ENCODE measurements at regions not wholly inside any gene's neighbourhood (a gene's known extent, or its start where the extent isn't known, plus 50 kb on each side); places are given as distances from the start of the nearest gene placed in this dataset.
"Not testable (repeated sequence)": the region's sequence is repeated elsewhere in the genome, so short reads cannot be mapped to it uniquely, and the experiment has no call there.

DNA sequence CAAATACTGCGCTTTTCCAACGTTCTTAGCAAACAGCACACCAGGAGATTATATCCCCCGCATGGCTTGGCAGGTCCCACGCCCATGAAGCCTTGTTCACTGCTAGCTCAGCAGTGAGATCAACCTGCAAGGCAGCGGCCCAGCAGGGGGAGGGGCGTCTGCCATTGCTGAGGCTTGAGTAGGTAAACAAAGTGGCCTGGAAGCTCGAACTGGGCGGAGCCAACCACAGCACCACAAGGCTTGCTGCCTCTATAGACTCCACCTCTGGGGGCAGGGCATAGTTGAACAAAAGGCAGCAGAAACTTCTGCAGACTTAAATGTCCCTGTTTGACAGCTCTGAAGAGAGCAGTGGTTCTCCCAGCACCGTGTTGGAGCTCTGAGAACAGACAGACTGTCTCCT, 239.2 kb downstream of the NDUFS4 start:
- not testable (repeated sequence) for H3K27me3 ChIP-seq (replicated peaks); H3K4me3 ChIP-seq; H3K36me3 ChIP-seq; H3K9me3 ChIP-seq (replicated peaks); H3K4me1 ChIP-seq (replicated peaks); H3K27ac ChIP-seq; DNase-seq (ENCODE audit: low read depth in 1 of 2, low spot score in 2 of 2)

DNA sequence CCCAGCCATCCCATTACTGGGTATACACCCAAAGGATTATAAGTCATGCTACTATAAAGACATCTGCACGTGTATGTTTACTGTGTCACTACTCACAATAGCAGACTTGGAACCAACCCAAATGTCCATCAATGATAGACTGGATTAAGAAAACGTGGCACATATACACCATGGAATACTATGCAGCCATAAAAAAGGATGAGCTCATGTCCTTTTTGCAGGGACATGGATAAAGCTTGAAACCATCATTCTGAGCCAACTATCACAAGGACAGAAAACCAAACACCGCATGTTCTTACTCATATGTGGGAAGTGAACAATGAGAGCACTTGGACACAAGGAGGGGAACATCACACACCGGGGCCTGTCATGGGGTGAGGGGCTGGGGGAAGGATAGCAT, 248.0 kb downstream of the NDUFS4 start:
- H3K27me3 ChIP-seq (replicated peaks); H3K36me3 ChIP-seq; H3K9me3 ChIP-seq (replicated peaks); H3K4me3 ChIP-seq; H3K4me1 ChIP-seq (replicated peaks); H3K27ac ChIP-seq; DNase-seq (ENCODE audit: low read depth in 1 of 2, low spot score in 2 of 2): not testable (repeated sequence)

DNA sequence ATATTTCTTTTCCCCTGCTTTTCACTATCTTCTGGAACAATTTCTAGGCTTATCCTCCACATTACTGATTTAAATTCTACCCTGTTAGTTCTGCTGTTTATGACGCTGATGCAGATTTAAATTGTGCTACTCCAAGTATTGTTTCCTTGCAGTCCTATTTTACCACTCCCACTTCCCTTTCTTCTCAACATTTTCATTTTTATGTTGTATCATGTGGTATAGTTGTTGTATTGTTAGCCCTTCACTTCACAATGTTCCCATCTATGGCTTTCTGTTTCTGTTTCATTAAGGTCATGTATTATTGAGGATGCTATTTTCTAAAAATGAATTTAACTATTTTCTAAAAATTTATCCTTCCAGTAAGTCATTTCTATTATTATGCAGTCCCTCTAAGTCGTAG, 254.4 kb downstream of the NDUFS4 start:
- no peak for DNase-seq (ENCODE audit: low read depth in 1 of 2, low spot score in 2 of 2)
- H3K4me3 ChIP-seq = no peak overlapping the region

DNA sequence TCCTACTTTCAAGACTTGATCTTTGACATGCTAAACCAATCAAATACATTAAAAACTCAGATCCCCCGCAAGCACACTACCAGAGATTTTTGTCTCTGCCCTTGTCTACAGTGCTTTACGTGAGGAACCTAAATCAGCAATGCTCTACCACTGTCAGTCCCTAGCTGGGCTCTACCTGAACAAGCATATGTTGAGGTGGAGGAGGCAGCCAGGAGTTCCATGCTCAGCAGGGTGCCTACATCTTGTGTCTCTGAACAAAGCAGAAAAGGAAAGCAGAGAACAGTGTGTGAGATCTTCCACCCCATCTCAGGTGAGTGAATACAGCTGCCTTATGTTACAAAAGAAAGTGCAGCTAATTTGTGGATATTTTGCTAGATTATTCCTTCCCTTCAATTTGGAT, 255.0 kb downstream of the NDUFS4 start:
- no peaks in the 10 kb centered on the region for H3K27me3 ChIP-seq (replicated peaks)
- no peaks in the 10 kb centered on the region for H3K36me3 ChIP-seq
- no peaks in the 10 kb centered on the region for H3K4me1 ChIP-seq (replicated peaks)
- no peaks in the 10 kb centered on the region for H3K9me3 ChIP-seq (replicated peaks)
- H3K27ac ChIP-seq = no peak overlapping the region
- no peak overlapping the region for H3K4me3 ChIP-seq
- DNase-seq (ENCODE audit: low read depth in 1 of 2, low spot score in 2 of 2) = no peak

More for the DNA sequence above, 254.4 kb downstream of the NDUFS4 start:
- no peak overlapping the region for H3K27ac ChIP-seq
- H3K9me3 ChIP-seq (replicated peaks) = no peaks in the 10 kb centered on the region
- no peaks in the 10 kb centered on the region for H3K27me3 ChIP-seq (replicated peaks)
- H3K36me3 ChIP-seq = no peaks in the 10 kb centered on the region
- H3K4me1 ChIP-seq (replicated peaks) = no peaks in the 10 kb centered on the region

DNA sequence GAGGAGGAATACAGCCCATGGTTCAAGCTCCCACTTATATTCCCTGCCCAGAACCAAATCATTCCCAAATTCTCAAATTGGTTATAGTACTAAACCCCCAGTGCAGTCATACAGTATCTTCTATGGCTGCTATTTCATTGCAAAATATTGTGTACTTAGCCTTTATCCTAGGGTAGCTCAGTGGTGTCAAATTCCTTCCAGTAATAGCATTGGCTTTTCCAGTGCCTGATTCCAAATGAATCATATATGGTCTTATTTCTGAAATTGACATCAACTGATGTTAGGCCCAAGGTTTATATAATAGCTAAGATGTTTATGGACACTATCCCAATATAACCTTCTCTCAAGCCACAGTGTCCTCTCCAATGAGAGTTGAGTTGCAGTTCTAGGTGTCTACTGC, 256.7 kb downstream of the NDUFS4 start:
- Histone ChIP-seq H3K27ac (no peak overlapping the region), H3K4me1 (replicated peaks) (no peaks in the 10 kb centered on the region), H3K4me3 (no peak overlapping the region), H3K27me3 (replicated peaks) (no peaks in the 10 kb centered on the region), H3K9me3 (replicated peaks) (no peaks in the 10 kb centered on the region), H3K36me3 (no peaks in the 10 kb centered on the region)
- no peak for DNase-seq (ENCODE audit: low read depth in 1 of 2, low spot score in 2 of 2)

DNA sequence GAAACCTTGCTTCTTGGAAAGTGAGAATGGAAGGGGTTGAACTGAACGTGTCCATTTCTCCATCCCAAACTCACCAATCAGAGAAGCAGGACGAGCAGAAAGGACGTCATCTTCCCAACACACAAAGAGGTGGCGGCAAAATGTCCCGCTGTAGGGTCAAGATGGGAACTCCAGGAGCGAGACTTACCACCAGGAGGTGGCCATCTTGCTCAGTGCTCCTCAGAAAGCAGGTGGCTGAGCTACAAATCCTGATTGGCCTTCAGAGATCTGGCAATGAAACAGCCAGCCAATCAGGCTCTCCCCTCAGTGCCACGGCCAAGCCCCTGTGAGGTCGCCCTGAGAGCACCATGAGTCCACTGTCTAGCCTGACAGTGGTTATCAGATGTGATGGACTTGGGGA, 259.0 kb downstream of the NDUFS4 start:
- peaks cover under 1% of the 10 kb centered on the region; the same call in 1 of the 2 replicates for H3K4me1 ChIP-seq (replicated peaks)
- no peak overlapping the region for H3K4me3 ChIP-seq
- H3K36me3 ChIP-seq = no peaks in the 10 kb centered on the region
- DNase-seq (ENCODE audit: low read depth in 1 of 2, low spot score in 2 of 2) = no peak
- no peak overlapping the region for H3K27ac ChIP-seq
- H3K27me3 ChIP-seq (replicated peaks) = no peaks in the 10 kb centered on the region
- no peaks in the 10 kb centered on the region for H3K9me3 ChIP-seq (replicated peaks)

DNA sequence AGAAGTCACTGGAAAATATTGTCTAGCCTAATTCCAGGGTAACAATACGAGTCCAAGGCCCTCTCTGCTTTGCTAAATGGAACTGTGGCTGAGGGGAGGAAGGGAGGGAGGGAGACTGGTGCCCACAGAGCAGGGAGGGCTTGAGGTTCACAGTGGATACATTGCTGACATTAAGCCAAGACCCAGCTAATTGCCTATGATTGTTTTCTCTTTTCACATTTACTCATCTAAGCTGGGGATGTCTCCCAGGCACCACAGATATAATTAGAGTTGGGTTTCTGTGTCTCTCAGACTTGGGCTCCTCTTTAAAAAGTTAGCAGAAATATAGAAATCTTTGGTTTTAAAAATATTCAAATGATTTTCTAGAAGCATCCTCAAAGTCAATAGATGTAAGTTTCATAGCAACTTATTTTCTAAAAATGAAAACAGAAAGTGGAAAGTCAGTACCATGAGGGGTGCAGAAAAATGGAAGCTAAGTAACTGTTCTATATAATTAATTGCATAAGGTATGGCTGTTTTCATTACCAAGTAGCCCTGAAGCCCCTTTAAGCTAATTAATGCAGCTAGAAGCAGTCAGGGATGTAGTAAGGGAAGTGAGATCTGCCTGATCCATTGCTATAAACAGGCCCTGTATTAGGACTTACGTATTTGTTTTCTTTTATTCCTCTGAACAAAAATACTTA, 259.8 kb downstream of the NDUFS4 start:
- DNase-seq (ENCODE audit: low read depth in 1 of 2, low spot score in 2 of 2) = no peak
- H3K27ac ChIP-seq = no peak overlapping the region
- peaks cover 8% of the 10 kb centered on the region for H3K4me1 ChIP-seq (replicated peaks)
- no peaks in the 10 kb centered on the region for H3K27me3 ChIP-seq (replicated peaks)
- no peaks in the 10 kb centered on the region for H3K9me3 ChIP-seq (replicated peaks)
- no peak overlapping the region for H3K4me3 ChIP-seq
- no peaks in the 10 kb centered on the region for H3K36me3 ChIP-seq

DNA sequence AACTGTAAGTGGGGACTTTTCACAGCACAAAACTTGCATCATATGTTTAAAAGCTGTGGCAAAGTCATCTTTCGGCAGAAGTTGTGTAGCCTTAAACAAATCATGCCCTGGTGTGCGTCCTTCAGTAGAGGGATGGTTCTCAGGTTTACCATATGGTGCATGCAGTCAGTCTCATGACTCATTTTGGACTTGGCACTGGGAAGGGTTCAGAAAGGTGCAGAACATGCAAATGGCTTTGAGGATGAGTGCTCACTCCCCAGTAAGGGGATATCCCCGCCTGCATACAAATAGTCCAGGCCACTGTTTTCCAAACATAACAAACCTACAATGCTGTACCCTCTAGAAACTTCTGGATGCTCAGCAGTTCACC, 260.3 kb downstream of the NDUFS4 start:
- H3K36me3 ChIP-seq = no peaks in the 10 kb centered on the region
- H3K4me3 ChIP-seq = no peak overlapping the region
- H3K27ac ChIP-seq = no peak overlapping the region
- no peaks in the 10 kb centered on the region for H3K27me3 ChIP-seq (replicated peaks)
- peaks cover 13% of the 10 kb centered on the region for H3K4me1 ChIP-seq (replicated peaks)
- H3K9me3 ChIP-seq (replicated peaks) = no peaks in the 10 kb centered on the region
- DNase-seq (ENCODE audit: low read depth in 1 of 2, low spot score in 2 of 2) = no peak

DNA sequence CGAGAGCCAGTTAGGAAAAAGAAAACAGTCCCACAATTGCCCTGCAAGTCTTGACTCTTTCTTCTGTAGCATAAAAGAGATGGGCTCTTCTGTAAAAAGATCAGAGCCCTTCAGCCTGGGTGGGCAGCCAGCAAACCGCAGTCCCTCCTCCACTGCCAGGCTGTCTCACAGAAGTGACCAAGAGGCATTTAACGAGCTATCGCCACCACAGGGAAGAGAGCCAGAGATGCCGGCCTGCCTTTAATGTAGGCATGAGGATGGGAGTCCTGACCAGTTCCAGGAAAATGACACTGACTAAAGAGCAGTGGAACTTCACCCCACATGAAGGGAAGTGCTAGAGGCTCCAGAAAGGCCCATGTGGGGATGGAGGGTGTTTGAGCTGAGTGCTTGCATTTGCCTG, 264.6 kb downstream of the NDUFS4 start:
- no peaks in the 10 kb centered on the region for H3K36me3 ChIP-seq
- no peaks in the 10 kb centered on the region for H3K27me3 ChIP-seq (replicated peaks)
- DNase-seq (ENCODE audit: low read depth in 1 of 2, low spot score in 2 of 2) = peak; percentile 64 to 70
- no peaks in the 10 kb centered on the region for H3K9me3 ChIP-seq (replicated peaks)
- H3K4me1 ChIP-seq (replicated peaks) = peaks cover 18% of the 10 kb centered on the region
- no peak overlapping the region for H3K4me3 ChIP-seq
- peak overlapping the region; percentile 29; the same call in 1 of the 2 replicates for H3K27ac ChIP-seq

DNA sequence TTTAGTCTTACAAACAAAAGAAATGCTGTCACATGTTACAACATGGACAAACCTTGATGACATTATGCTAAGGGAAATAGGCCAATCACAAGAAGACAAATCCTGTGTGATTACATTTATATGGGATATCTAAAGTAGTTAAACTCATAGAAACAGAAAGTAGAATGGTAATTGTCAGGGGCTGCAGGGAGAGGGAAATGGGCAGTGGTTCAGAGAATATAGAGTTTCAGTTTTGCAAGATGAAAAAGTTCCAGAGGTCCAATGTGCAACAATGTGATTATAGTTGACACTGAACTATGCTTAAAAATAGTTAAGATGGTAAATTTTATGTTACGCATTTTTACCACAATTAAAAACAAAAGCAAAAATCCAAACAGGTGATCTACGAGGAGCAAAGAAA, 265.5 kb downstream of the NDUFS4 start:
- Histone ChIP-seq H3K4me1 (replicated peaks) (peaks cover 18% of the 10 kb centered on the region), H3K36me3 (no peaks in the 10 kb centered on the region), H3K27ac (no peak overlapping the region), H3K4me3 (no peak overlapping the region), H3K9me3 (replicated peaks) (no peaks in the 10 kb centered on the region), H3K27me3 (replicated peaks) (no peaks in the 10 kb centered on the region)
- no peak for DNase-seq (ENCODE audit: low read depth in 1 of 2, low spot score in 2 of 2)

DNA sequence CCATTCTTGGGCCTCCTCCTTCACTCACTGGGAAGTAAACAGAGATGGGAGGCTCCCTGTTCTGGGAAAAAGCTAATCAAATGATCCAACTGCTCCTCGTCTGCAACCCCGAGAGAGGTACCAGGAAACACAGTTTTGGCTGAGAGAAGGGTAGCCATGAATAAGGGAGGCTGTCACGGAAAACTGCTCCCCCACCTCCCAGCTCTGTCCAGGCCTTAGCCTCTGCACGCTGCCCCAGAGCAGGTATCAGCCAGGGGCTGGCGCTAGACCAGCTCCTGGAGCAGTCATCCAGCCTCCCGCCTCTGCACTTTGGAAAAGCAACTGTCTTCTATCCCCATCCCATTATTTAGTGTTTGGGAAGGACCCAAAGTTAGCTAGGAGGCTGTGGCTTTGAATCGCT, 266.1 kb downstream of the NDUFS4 start:
- no peak for DNase-seq (ENCODE audit: low read depth in 1 of 2, low spot score in 2 of 2)
- H3K4me3 ChIP-seq = no peak overlapping the region
- no peaks in the 10 kb centered on the region for H3K9me3 ChIP-seq (replicated peaks)
- no peak overlapping the region for H3K27ac ChIP-seq
- no peaks in the 10 kb centered on the region for H3K27me3 ChIP-seq (replicated peaks)
- H3K4me1 ChIP-seq (replicated peaks) = peaks cover 18% of the 10 kb centered on the region
- no peaks in the 10 kb centered on the region for H3K36me3 ChIP-seq

DNA sequence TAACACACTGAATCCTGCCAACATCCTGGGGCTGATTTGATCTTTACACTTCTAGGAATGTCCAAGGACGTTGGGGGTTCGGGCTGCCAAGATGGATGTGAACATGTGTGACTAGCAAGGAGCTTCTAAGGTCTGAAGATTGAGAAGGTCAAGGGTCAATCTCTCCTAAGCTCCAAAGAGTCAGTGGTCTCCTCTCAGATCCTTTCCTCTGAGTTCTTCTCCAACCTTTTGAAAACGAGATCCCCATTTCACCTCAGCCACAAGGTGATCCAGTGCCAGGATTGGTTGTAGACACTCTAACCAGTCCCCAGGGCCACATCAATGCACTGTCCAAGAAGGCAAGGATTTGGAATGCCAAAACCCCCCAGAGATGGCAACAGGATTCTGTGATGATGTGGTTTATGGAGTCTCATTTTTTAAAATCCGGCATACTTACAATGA, 266.8 kb downstream of the NDUFS4 start:
- peaks cover 18% of the 10 kb centered on the region for H3K4me1 ChIP-seq (replicated peaks)
- no peak overlapping the region for H3K27ac ChIP-seq
- H3K27me3 ChIP-seq (replicated peaks) = no peaks in the 10 kb centered on the region
- no peaks in the 10 kb centered on the region for H3K36me3 ChIP-seq
- H3K4me3 ChIP-seq = no peak overlapping the region
- no peaks in the 10 kb centered on the region for H3K9me3 ChIP-seq (replicated peaks)
- no peak for DNase-seq (ENCODE audit: low read depth in 1 of 2, low spot score in 2 of 2)

DNA sequence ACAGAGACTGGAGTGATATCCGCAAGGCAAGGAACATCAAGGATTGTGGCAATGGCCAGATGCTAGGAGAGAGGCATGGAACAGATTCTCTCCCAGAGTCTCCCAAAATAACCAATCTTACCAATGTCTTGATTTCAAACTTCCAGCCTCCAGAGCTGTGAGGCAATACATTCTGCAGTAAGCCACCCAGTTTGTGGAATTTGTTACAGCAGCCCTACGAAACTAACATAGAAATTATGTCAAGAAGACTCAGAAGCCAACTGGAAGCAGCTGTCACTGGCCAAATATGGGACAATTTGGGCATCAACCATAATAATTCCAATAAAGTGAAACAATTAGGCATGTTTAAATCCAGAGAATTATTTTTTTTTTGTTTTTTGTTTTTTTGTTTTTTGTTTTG, 271.1 kb downstream of the NDUFS4 start:
- Histone ChIP-seq H3K27ac (no peak overlapping the region), H3K4me3 (no peak overlapping the region), H3K4me1 (replicated peaks) (no peaks in the 10 kb centered on the region), H3K9me3 (replicated peaks) (no peaks in the 10 kb centered on the region), H3K36me3 (no peaks in the 10 kb centered on the region), H3K27me3 (replicated peaks) (no peaks in the 10 kb centered on the region)
- DNase-seq (ENCODE audit: low read depth in 1 of 2, low spot score in 2 of 2) = no peak
